GM19463 (cell line): ENCODE measurements at regions not wholly inside any gene's neighbourhood (a gene's known extent, or its start where the extent isn't known, plus 50 kb on each side); places are given as distances from the start of the nearest gene placed in this dataset.

Experiments used
- ATAC-seq: cut with Tn5 transposase; IDR thresholded peaks from one replicate; pipeline ENCODE4 v1.9.1; 2021; ENCODE audit warnings: mild to moderate bottlenecking, moderate library complexity; ENCODE audit not compliant: unreplicated experiment

DNA sequence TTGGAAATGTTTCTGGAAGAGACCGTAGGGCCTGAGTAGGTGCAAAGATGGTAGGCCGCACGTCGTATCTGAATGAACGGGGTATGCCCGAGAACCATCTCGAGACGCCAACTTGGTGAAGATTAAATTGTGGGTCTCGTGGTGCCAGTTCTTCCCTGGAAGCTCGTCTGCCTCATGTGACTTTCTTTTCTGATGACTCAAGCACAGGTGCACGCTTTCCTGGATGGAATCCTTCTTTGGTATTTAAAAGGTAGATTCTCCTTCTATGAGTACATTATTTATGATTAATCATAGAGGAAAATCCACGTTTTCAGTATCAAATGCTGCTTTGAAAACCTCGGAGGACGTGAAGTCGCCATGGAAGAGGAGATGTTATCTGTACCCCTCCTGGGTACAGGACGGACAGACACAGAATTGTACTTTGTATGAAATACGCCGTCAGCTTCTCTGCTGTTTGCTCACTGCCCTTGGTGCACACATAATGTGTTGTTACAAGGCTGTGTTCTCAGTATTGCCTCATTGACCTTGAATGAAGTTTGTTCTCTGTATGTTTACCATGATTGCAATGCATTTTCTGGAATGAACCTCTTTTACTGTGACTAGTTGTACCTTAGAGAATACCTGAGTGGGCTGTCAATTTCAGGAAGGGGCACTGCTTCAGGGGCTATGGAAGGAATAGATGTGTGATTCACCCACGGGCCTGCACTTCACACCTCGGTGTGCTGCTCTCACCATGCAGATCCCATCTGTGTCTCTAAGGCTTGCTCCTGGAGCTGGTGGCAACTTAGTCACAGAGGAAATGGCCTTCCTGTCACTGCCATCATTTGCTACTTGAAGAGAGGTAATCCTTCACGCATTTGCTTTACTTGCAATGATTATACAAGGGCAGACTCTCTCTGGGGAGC lies 137.3 kb upstream of the RTL1 start:
- no peak for ATAC-seq

DNA sequence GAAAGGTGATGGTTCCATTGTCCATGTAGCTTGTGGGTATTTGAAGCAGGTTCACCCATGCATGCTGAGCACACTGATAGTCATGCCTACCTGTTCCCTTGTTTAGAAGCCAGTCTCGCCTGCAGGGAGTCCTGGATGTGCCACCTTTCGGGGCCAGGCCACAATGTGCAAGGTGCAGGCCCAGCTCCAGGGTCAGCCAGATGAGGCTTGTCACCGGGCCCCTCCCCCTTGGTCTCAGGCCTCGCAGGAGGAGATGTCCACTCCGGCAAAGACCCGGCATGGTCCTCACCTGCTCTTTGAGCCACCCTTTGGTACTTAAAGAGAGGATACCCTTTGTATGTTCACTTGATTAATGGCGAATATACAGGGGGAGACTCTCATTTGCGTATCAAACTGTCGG lies 140.4 kb upstream of the RTL1 start:
- ATAC-seq = no peak

DNA sequence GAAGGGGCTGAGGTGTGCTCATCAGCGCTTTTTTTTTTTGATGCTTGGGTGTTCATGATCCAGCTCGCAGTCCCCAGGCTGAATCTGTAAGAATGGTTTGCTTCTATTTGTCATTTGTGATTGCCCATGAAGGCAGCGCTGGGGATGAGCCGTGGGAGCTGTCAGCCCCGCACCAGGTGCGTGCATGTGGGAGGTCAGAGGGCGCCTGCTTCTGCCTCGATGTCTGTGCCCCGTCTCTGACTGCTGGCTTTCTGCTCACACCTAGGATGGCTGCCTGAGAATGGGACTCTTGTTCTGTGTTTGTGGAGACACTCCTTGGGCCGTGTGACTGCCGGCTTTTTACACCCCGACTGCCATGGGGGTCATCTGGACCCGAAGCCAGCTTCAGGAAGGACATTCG lies 141.2 kb upstream of the RTL1 start:
- ATAC-seq = no peak

DNA sequence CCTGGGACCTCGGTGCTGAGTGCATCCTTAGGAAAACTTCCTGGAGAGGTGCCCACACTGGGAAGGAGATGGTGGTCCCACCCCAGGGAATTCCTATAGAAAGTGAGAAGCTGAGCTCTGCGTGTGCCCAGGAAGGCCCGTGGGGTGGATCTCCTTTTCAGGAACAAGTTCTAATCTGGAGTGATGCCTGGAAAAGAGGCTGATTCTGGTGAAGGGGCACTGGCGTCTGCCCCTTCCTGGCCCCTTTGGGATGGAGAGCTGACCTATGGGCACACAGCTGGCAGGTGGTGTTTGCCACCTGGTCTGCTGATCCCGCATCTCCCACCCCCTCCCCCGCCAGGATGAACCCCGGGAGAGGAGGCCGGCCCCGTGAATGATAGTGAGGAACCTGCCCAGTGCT lies 142.0 kb upstream of the RTL1 start:
- no peak for ATAC-seq

DNA sequence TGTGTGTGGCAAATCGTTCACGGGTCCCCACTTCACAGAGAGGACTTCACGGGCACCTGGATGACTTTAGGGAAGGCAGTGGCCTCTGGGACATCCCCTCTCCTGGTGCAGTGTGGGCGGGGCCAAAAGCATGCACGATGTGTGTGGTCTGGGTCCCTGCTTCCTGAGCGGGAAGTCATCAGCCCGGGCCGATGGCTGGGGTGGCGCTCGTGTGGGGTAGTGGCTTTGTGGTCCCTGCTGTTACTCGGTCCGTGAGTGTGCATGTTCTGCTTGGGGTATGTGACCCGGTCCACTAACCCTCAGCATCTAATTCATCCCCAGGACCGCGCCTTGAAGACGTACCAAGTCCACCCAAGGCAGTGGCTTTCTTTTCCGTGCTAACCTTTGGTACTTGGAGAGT lies 142.5 kb upstream of the RTL1 start:
- ATAC-seq = no peak

DNA sequence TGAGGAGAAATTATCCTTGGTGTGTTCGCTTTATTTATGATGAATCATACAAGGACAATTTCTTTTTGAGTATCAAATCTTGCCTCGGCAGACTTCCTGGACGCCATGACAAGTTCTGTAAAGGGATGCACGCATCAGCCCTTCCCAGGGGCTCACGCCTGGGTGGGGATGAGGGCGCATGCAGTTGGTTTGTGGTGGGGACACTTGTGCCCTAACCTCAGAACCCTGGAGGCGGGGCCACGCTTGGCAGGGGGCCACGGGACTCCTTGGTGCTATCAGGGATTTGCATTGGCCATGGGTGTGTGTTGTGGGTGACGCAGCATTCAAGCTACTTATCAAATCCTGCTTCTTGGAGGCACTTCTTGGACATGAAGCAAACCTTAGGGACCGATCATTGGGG lies 143.8 kb upstream of the RTL1 start:
- ATAC-seq = no peak

DNA sequence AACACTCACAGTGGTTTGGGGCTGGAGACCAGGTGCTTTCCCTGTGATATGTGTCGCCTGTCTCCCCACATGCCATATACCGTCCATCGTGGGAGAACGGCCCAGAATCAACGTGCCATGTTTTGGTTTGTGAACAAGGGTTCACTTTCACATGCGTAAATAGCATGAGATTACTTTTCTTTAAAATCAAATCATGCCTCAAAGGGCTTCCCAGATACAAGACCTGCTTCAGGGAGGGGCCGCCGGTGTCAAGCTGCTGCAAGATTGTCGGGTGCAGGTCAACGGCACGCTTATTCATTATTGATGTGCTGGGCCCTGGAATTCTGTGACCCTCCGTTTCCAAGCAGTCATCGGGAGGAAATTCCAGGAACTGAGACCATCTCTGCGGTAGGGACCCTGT lies 145.2 kb upstream of the RTL1 start:
- ATAC-seq = no peak

DNA sequence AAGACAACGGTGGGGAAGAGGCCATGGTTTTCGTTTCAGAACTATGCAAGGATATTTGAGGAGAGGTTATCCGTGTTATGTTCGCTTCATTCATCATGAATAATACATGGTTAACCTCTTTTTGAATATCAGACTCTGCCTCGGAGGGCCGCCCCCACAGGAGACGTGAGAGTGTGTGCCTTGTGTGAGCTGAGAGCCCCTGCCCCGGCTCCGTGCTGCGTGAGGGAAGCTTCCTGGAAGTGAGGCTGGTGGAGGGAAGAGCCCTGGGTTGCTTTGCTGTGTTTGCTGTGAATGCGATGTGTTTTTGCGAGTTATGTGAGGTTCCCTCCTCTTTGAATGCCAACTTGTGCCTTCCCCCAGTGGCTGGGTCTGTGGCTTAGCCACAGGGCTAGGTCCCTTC lies 146.0 kb upstream of the RTL1 start:
- no peak for ATAC-seq

DNA sequence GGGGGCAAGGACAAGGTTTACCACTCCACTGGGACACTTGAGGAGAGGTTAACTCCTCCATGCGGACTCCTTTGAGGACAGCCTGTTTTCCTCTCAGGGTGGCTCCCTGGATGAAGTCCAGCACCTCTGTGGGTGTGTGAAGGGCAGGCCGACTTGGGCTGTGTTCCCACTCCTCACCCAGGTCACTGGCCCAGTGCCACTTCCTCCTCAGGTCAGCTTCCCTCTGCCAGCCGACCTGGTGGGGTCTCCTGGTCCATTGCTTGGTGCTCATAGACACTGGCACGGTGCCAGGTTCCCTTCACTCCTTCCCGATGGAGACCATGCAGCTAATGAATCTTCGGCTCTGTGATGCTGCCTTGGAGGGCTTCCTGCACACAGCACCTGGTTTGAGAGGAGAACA lies 146.4 kb upstream of the RTL1 start:
- ATAC-seq = no peak

DNA sequence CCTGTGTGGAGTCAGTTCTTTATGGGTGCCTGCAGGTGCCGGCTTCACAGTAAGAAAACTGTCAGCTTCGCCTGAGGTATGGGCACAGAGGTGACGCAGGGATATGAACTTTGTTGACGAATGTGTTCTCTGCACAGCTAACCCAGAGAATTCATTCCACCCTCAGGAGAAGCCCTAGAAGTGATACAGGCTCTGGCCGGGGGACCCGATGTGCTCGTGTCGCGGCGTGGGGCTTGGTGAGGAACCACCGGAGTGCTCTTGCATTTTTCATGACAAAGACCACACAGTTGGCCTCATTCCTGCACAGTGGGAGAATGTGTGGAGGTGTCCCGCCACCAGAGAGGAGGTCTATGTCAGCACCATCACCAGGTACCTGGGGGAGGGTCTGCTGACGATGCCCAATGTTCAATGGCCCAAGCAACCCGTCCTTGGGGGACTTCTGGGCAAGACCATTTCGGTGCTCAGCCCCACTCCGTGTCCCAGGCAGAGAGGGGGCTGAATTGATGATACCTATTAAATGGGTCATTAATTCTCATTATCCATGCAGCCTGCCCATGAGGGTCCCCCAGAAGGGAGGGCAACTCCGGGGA lies 147.5 kb upstream of the RTL1 start:
- ATAC-seq = no peak

DNA sequence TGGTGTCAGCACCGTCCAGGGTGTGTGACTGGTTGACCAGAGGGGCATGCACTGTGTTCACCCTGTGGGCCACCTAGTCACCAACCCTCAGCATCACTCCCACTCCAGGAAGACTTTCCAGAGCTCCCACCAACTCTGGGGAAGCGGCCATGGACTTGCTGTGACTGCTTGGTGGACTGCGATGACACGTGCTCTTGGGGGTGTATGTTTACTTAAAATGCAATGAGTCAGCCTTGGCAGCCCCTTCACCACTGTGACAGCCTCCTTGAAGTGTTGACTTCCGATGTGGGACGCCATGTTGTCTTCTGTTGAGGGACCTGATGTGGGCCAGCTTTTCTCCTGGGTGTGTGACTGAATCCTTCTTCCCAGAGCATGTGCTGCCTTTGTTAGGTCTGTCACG lies 151.1 kb upstream of the RTL1 start:
- no peak for ATAC-seq

DNA sequence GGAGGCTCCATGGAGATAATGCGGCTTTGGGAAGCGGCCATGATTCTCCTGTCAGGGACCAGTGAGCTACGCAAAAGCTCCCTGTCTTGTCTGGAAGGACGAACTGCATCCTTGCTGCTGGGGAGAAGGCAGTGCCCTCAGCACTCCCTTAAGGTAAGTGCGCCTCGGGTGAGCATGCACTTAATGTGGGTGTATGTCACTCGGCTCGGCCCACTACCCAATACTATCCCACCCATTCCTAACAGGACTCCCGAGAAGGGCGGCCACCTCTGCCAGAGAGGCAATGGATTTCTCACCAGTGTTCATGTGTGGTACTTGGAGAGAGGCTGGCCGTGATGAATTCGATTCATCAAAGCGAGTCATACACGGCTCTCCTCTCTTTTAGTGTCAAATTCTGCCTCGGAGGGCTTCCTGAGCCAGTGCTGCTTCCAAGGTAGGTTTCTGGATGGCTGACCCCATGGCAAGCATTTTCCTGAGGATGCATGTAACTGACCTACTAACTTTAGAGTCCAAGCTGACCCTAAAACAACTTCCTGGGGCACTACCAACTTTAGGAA lies 151.7 kb upstream of the RTL1 start:
- no peak for ATAC-seq

DNA sequence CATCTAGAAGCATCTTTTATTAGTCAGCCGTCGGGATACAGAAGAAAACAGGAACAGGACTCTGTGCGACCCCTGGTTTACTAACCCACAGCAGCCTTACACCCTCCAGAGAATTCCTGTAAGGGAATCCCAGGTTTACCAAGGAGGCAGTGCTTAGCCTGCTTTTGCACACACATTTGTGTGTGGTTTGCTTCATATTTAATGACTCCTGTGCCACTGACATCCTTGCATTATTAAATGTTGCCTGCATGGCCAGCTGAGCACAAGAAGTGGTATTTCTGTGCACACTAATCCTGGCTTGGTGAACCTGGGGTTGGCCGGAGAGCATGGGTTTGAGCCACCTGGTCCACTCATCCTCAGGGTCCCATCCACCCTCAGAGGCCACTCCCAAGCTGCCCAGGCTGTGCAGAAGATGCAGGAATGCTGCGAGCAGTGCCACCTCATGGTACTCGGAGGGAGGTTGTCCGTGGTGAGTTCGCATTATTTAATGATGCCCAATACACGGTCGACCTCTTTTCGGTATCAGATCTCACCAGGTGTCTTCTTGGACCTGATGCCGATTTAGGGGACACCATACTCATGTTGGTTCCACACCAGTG lies 152.4 kb upstream of the RTL1 start:
- no peak for ATAC-seq

DNA sequence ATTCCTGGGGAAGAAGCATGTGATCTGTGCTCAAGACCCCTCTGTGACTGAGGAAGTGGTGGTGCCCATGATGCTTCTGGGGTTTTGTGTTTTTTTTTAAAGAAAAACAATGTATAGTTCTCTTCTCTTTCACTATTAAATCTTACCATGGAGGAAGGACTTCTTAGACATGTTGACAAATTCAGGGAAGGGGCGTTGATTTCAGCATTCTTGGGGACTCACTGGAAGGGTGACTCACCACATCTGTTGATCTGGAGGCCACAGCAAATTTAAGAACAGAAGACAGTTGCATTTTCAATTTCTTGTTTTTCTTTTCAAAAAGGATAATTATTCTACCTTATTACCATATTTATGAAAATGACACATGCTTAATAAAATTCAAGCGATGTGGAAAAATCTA lies 152.9 kb upstream of the RTL1 start:
- no peak for ATAC-seq

DNA sequence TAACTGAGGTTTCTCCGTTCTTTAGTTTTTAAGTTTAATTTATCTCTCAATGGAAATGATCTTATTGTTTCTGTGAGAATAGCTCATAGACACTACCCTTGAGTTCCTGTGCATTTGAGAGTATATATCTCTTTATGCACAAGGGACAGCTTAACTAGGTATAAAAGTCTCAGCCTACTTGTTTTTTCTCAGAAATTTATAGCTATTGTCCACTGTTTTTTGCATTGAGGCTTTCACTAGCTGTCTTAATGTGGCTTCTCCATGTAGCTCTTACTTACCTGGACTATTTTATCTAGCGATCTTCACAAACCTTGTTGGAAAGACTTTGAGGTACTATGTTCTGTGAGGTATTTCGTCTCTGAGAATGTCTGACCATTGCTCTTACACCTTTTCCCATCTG lies 153.9 kb upstream of the RTL1 start:
- ATAC-seq = no peak

DNA sequence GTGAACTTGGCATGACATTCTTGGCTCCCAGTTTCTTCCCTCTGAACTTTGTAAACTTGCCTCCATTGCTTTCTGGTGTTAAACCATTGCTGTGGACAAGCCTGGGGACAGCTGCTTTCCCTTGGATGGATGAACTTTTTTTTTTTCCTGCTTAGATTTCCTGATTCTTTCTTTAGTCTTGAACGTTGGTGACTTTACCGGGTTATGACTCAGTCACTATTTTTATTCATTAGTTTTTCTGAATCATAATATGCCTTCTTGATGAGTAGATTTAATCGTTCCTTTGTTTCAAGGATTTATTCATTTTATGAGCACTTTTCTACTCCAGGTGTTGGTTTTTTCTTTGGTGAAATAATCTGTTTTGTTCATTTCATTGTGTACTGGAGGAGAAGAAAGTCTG lies 155.0 kb upstream of the RTL1 start:
- no peak for ATAC-seq

DNA sequence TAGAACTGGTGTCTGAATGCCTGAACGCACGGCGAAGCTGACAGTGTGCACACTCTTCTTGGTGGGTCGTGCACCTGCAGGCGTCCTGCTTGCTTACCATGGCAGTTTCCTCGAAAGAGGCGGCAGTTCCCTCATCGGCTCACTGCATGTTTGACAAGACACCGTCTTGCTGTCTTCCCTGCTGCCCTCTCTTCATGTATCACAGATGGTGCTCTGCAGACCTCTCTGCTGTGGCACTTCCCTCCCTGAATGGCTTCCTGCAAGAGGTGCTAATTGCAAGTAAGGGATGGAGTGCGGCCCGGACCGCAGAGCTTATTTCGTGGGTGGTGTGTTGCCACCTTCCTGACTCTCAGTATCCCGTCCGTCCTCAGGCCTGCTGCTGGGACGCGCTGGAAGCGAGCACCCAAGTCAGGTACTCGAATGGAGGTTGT lies 156.7 kb upstream of the RTL1 start:
- no peak for ATAC-seq

DNA sequence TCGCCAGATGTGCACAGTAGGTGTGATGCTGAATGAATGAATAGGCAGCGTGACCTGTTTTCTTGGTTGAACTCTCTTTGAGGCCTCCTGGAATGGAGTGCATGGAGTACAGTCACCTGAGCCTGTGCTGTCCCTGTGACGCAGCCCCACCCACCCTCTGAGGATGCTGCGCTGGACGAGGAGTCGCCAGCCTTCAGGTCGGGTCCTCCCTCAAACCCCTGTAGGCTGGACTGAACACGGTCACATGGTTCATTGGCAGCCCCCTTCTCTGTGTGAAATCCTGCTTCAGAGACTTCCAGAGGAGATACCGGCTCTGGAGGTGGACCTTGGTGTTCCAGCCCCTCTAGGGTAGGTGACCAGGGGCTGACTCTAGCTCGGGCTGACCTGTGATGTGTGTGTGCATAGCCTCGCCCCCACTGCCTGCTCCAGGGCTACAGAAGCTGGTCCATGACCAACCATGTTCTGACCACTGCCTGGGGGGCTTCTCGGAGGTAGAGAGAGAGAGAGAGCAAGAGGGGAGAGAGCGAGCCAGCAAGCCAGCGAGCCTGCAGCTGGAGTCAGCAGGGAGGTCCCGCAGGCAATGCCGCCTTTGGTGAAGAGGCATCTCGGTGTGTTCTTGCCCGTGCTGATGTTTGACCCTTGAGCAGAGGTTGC lies 158.0 kb upstream of the RTL1 start:
- ATAC-seq = no peak

DNA sequence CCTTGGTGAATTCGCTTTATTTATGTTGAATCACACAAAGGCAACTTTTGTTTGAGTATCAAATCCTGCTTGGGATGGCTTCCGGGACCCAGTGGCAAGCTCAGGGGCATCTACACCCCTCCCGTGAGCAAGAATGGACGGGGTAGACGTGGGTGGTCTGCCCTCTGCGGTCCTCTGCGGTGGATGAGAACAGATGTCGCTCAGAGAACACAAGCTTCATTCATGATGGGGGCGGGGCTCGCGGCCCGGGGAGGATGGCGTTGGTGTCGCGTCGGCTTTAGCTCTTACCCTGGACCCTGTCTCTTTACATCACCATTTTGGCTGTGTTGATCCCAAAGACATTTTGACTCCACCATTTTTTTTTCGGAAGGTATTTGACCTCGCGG lies 158.5 kb upstream of the RTL1 start:
- no peak for ATAC-seq

DNA sequence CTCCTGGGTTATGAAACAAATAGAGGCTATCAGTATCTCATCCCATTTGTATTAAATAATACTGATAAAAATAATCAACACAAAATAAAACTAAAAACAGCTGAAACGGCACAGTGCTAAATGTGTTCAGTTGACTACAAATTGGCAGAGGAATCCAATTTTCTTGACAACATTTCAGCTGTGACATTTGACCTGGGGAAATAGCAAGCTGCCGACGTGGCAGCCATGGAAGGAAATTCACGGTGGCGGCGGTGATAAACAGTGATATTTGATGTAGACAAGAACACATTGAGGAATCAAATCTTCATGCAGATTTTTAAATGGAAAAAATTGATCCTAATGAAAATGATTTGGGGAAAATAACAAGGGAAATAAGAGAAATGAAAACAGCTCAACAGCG lies 159.1 kb upstream of the RTL1 start:
- ATAC-seq = no peak

DNA sequence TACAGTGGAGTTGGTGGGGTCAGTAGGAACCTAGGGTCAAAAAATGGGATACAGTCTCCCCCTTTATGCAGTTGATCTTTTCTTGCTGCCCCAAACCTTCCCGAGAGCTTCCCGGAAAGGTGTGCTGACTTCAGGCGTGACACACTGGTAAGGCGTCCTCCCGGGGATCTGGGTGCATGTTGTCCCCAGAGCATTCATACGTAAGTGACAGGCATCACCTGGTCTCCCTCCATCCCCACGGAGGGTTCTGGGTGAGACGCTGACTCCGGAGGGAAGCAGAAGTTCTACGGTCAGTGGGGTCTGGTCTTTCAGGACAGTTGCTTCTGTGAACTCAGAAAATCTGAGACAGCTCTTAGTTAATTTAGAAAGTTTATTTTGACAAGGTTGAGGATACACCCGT lies 159.6 kb upstream of the RTL1 start:
- ATAC-seq = no peak
